Panc1 (cell line): ENCODE measurements at regions not wholly inside any gene's neighbourhood (a gene's known extent, or its start where the extent isn't known, plus 50 kb on each side); places are given as distances from the start of the nearest gene placed in this dataset.

ENCODE experiments used
- ATAC-seq: fragments of 200-7000 bp; cut with Tn5 transposase; 2 replicates; pipeline ENCODE4 v1.9.1; 2020; ENCODE audit warnings: mild to moderate bottlenecking, moderate library complexity
- BruUV-seq: library from RNA; stranded (reverse); fragments of 400-500 nt; replicated peaks from 2 replicates; lab custom pipeline; 2021; lab: Mats Ljungman, UMichigan
- CTCF ChIA-PET: fragments of 300-600 bp; sonication (Branson Sonifier 250); formaldehyde crosslinking; loops from one replicate; lab custom pipeline; 2022; ENCODE audit warnings: antibody characterized with exemption; lab: Charles Lee
- POLR2A ChIA-PET: fragments of 300-600 bp; sonication (Branson Sonifier 250); formaldehyde crosslinking; loops from one replicate; lab custom pipeline; 2022; ENCODE audit warnings: antibody characterized with exemption; lab: Charles Lee
- DNase-seq: peaks from one replicate; pipeline ENCODE4 v3.0.0-alpha.2; 2010; ENCODE audit warnings: low read depth, low spot score
- H3K27ac ChIP-seq: 2 replicates; pipeline ENCODE4 v1.5.1; 2011; ENCODE audit warnings: mild to moderate bottlenecking, low read length, inconsistent platforms
- H3K27me3 ChIP-seq: fragments of 200-500 bp; sonication (Bioruptor generic); 2 replicates; pipeline ENCODE4 v1.6.0; 2014; ENCODE audit warnings: low read length, inconsistent platforms; ENCODE audit not compliant: control insufficient read depth, insufficient read depth
- H3K36me3 ChIP-seq: fragments of 200-500 bp; sonication (Bioruptor generic); 2 replicates; pipeline ENCODE4 v1.5.1; 2014; ENCODE audit warnings: inconsistent platforms, mild to moderate bottlenecking, low read length, moderate library complexity; ENCODE audit not compliant: control insufficient read depth, insufficient read depth
- H3K4me1 ChIP-seq: 2 replicates; pipeline ENCODE4 v1.5.1; 2011; ENCODE audit warnings: inconsistent platforms, mild to moderate bottlenecking, low read length, moderate library complexity; ENCODE audit not compliant: control insufficient read depth, insufficient read depth
- H3K4me3 ChIP-seq, 2 experiments: 2 replicates each; pipeline ENCODE4 v1.5.1; 2011 to 2012; ENCODE audit warnings: low read depth in 2 of 2, low read length in 2 of 2, mild to moderate bottlenecking in 2 of 2, inconsistent platforms in 1 of 2, moderate library complexity in 1 of 2
- H3K9me3 ChIP-seq: fragments of 200-500 bp; sonication (Bioruptor generic); 2 replicates; pipeline ENCODE4 v1.5.1; 2014; ENCODE audit warnings: low read depth, mild to moderate bottlenecking, inconsistent platforms, low read length, moderate library complexity; ENCODE audit not compliant: control insufficient read depth, insufficient read depth
- CTCF ChIP-seq: fragments of 450-650 bp; IDR thresholded peaks from 2 replicates; pipeline ENCODE4 v1.5.1; 2017; ENCODE audit warnings: mild to moderate bottlenecking
- POLR2AphosphoS5 ChIP-seq: IDR thresholded peaks from 2 replicates; pipeline ENCODE4 v1.6.1; 2012; ENCODE audit warnings: mild to moderate bottlenecking, low read depth, low read length, moderate library complexity
- REST ChIP-seq, 2 experiments: IDR thresholded peaks; 2 replicates each; pipeline ENCODE4 v1.6.1; 2011 to 2012; ENCODE audit warnings: low read depth in 2 of 2, control low read depth in 1 of 2, low read length in 1 of 2, mild to moderate bottlenecking in 1 of 2, moderate library complexity in 1 of 2; ENCODE audit not compliant: insufficient read depth in 1 of 2
- SIN3A ChIP-seq: IDR thresholded peaks from 2 replicates; pipeline ENCODE4 v1.6.1; 2012; ENCODE audit warnings: low read depth, mild to moderate bottlenecking, low read length, moderate library complexity, borderline replicate concordance; ENCODE audit not compliant: insufficient read depth
- TCF7L2 ChIP-seq: IDR thresholded peaks from 2 replicates; pipeline ENCODE4 v1.6.1; 2011; ENCODE audit warnings: mild to moderate bottlenecking, low read depth, low read length, inconsistent platforms
- in situ Hi-C: cut with HindIII; loops from 2 replicates; pipeline ENCODE4 v1.10.0; 2016; ENCODE audit warnings: low sequenced_read_pairs, low pct_unique_long_range_greater_than_20kb
- intact Hi-C: fragments of 100-400 bp; cut with micrococcal nuclease; formaldehyde crosslinking; loops from one replicate; pipeline ENCODE4 v1.10.0; 2022; ENCODE audit not compliant: unreplicated experiment

- in situ Hi-C loops (no loop called here), intact Hi-C loops (no loop called here)
- no peaks in the 10 kb centered on the region for H3K36me3 ChIP-seq
- H3K4me3 ChIP-seq, result no peak overlapping the region
- no peaks in the 10 kb centered on the region; the same call in 1 of the 2 replicates for H3K4me1 ChIP-seq
- no peak overlapping the region for H3K27ac ChIP-seq
- CTCF ChIA-PET, result no interaction called here
- TF ChIP-seq TCF7L2 (no peak), REST (IDR thresholded peaks at IDR 0.05; ENCODE audit: insufficient read depth in 1 of 2, low read depth in 2 of 2, low read length in 1 of 2) (no peak), SIN3A (no peak), POLR2AphosphoS5 (no peak), CTCF (no peak)
- ATAC-seq, result no peak
- H3K9me3 ChIP-seq, result no peaks in the 10 kb centered on the region
- no TSS peak for BruUV-seq
- no peaks in the 10 kb centered on the region for H3K27me3 ChIP-seq
- POLR2A ChIA-PET, result no interaction called here
- no peak for DNase-seq
These were observed 51.7 kb upstream of the DOCK9 start for GRCh38 chr13:99029576-99029975.

- CTCF ChIA-PET, result no interaction called here
- in situ Hi-C loops, result no loop called here
- ATAC-seq, result no peak
These were observed 52.5 kb upstream of the DOCK9 start for GRCh38 chr13:99030326-99030725.

More at GRCh38 chr13:99030326-99030725, 52.5 kb upstream of the DOCK9 start:
- no peak overlapping the region for H3K4me3 ChIP-seq
- no TSS peak for BruUV-seq
- DNase-seq, result no peak
- H3K4me1 ChIP-seq, result no peaks in the 10 kb centered on the region; the same call in 1 of the 2 replicates
- H3K27ac ChIP-seq, result no peak overlapping the region
- no peaks in the 10 kb centered on the region for H3K36me3 ChIP-seq
- POLR2A ChIA-PET, result no interaction called here
- intact Hi-C loops, result loop anchor here (10.0 kb wide), 1 partner anchor 166 kb away; no protein-coding TSS in a partner anchor
- TF ChIP-seq SIN3A, result no peak
- no peak for TF ChIP-seq POLR2AphosphoS5
- TF ChIP-seq CTCF, result no peak
- no peak for TF ChIP-seq TCF7L2
- TF ChIP-seq REST (IDR thresholded peaks at IDR 0.05; ENCODE audit: insufficient read depth in 1 of 2, low read depth in 2 of 2, low read length in 1 of 2), result no peak
- H3K27me3 ChIP-seq, result no peaks in the 10 kb centered on the region
- H3K9me3 ChIP-seq, result no peaks in the 10 kb centered on the region
